K562 (cell line): ENCODE measurements at regions not wholly inside any gene's neighbourhood (a gene's known extent, or its start where the extent isn't known, plus 50 kb on each side); places are given as distances from the start of the nearest gene placed in this dataset.

Experiments
- ATAC-seq: fragments of 200-7000 bp; cut with Tn5 transposase; 3 replicates; pipeline ENCODE4 v1.9.1; 2020; ENCODE audit warnings: moderate library complexity
- BruUV-seq: library from RNA; stranded (reverse); fragments of 400-500 nt; replicated peaks from 2 replicates; lab custom pipeline; 2021; lab: Mats Ljungman, UMichigan
- CTCF ChIA-PET: fragments of 300-600 bp; formaldehyde crosslinking; extraction: SDS; loops from one replicate; lab custom pipeline; 2021; ENCODE audit warnings: low intra/inter-chr PET ratio; lab: Yijun Ruan, JAX
- POLR2A ChIA-PET: fragments of 300-600, 350-650 bp; sonication (Branson Sonifier 250); formaldehyde crosslinking; extraction: SDS; loops from one replicate; lab custom pipeline; 2021; ENCODE audit warnings: antibody characterized with exemption, inconsistent platforms; lab: Yijun Ruan, JAX
- DNase-seq, 4 experiments: peaks; one replicate each; pipeline versions ENCODE4 v3.0.0 to v3.0.0-alpha.2; 2011 to 2018; ENCODE audit warnings: low spot score in 3 of 4, mixed read lengths in 3 of 4; ENCODE audit errors: extremely low read depth in 1 of 4
- FAIRE-seq: peaks from 2 replicates; lab custom pipeline; 2011; peaks lifted over from hg19 to GRCh38; lab: Jason Lieb, UNC
- H2AFZ ChIP-seq: 2 replicates; pipeline ENCODE4 v1.6.0; 2011; ENCODE audit warnings: low read depth, low read length, control low read depth, inconsistent platforms
- H3K27ac ChIP-seq: fragments of 200-600 bp; 3 replicates; pipeline ENCODE4 v1.8.0; 2011; ENCODE audit warnings: low read depth, mild to moderate bottlenecking, control low read depth, inconsistent platforms, low read length, moderate library complexity, mixed read lengths; ENCODE audit errors: extremely low read depth
- H3K27me3 ChIP-seq, 2 experiments: fragments of 300-600 bp in 1 of 2; 2 replicates in 1 of 2; 3 replicates in 1 of 2; pipeline versions ENCODE4 v1.6.0 to v1.8.0; 2011; ENCODE audit warnings: inconsistent platforms in 2 of 2, low read length in 2 of 2, mild to moderate bottlenecking in 1 of 2, mixed read lengths in 1 of 2, moderate library complexity in 1 of 2; ENCODE audit not compliant: control insufficient read depth in 2 of 2, insufficient read depth in 2 of 2
- H3K36me3 ChIP-seq: fragments of 300-600 bp; 3 replicates; pipeline ENCODE4 v1.8.0; 2011; ENCODE audit warnings: mild to moderate bottlenecking, low read length, inconsistent platforms; ENCODE audit not compliant: control insufficient read depth, insufficient read depth
- H3K4me1 ChIP-seq, 2 experiments: fragments of 200-600 bp in 1 of 2; replicated peaks in 1 of 2; 2 replicates in 1 of 2; 3 replicates in 1 of 2; pipeline versions ENCODE4 v1.5.1 to v1.8.0; 2011; ENCODE audit warnings: inconsistent platforms in 2 of 2, low read length in 2 of 2, mild to moderate bottlenecking in 1 of 2, mixed read lengths in 1 of 2, moderate library complexity in 1 of 2; ENCODE audit not compliant: control insufficient read depth in 2 of 2, insufficient read depth in 2 of 2
- H3K4me2 ChIP-seq: 2 replicates; pipeline ENCODE4 v1.6.1; 2011; ENCODE audit warnings: low read length, control low read depth, inconsistent platforms, mixed read lengths; ENCODE audit not compliant: insufficient read depth
- H3K4me3 ChIP-seq: fragments of 200-600 bp; sonication (generic), shearing (Covaris generic); 2 replicates; pipeline ENCODE4 v1.5.1; 2016; ENCODE audit warnings: control low read depth, inconsistent platforms
- H3K79me2 ChIP-seq: fragments of 200-600 bp; 3 replicates; pipeline ENCODE4 v1.8.0; 2011; ENCODE audit warnings: low read length, inconsistent platforms; ENCODE audit not compliant: control insufficient read depth, insufficient read depth
- H3K9ac ChIP-seq, 2 experiments: 2 replicates each; pipeline versions ENCODE4 v1.6.0 to v1.6.1; 2011; ENCODE audit warnings: low read depth in 2 of 2, low read length in 2 of 2, control low read depth in 1 of 2, inconsistent platforms in 1 of 2, mild to moderate bottlenecking in 1 of 2, mixed read lengths in 1 of 2; ENCODE audit not compliant: insufficient read depth in 1 of 2
- H3K9me1 ChIP-seq: one replicate; pipeline ENCODE4 v1.6.0; 2011; ENCODE audit warnings: inconsistent platforms, mild to moderate bottlenecking, low read length, moderate library complexity; ENCODE audit not compliant: control insufficient read depth, insufficient read depth
- H3K9me3 ChIP-seq: replicated peaks from 2 replicates; pipeline ENCODE4 v1.5.1; 2011; ENCODE audit warnings: low read depth, low read length, inconsistent platforms; ENCODE audit not compliant: control insufficient read depth, insufficient read depth
- H4K20me1 ChIP-seq: replicated peaks from 2 replicates; pipeline ENCODE4 v1.6.1; 2011; ENCODE audit warnings: low read length, inconsistent platforms, mixed read lengths; ENCODE audit not compliant: control insufficient read depth, insufficient read depth
- CC2D1A ChIP-seq: fragments of 450-650 bp; IDR thresholded peaks from 2 replicates; pipeline ENCODE4 v1.6.1; 2017; ENCODE audit warnings: mild to moderate bottlenecking
- RBM25 ChIP-seq: fragments of 200-400 bp; formaldehyde crosslinking; IDR thresholded peaks from 2 replicates; pipeline ENCODE4 v1.6.1; 2018; ENCODE audit warnings: low read length, low read depth, moderate library complexity; ENCODE audit not compliant: severe bottlenecking
- RCOR1 ChIP-seq, 2 experiments: IDR thresholded peaks; 2 replicates each; pipeline ENCODE4 v1.6.1; 2012; ENCODE audit warnings: low read depth in 2 of 2, low read length in 2 of 2, borderline replicate concordance in 1 of 2, improper control_type of control experiment in 1 of 2
- ZFP36 ChIP-seq: fragments of 150-350 bp; IDR thresholded peaks from 2 replicates; pipeline ENCODE4 v1.6.1; 2018; ENCODE audit warnings: low read length, low read depth; ENCODE audit not compliant: partially characterized antibody
- in situ Hi-C: fragments of 300-500 bp; cut with MboI; formaldehyde crosslinking; loops from 4 replicates; pipeline ENCODE4 v1.15.0; 2018; ENCODE audit warnings: inconsistent platforms, mixed read lengths
- intact Hi-C: fragments of 100-400 bp; cut with micrococcal nuclease; formaldehyde crosslinking; loops from 2 replicates; pipeline ENCODE4 v1.14.2; 2022
- TF ChIP-seq, protein P1 (sequence below), 3 experiments: fragments of 200-800 bp in 1 of 3; sonication (Bioruptor generic) in 1 of 3; sonication (generic) in 1 of 3; formaldehyde crosslinking in 1 of 3; IDR thresholded peaks; 2 replicates each; pipeline versions ENCODE4 v1.6.1 to v1.8.0; 2016 to 2022; ENCODE audit warnings: mild to moderate bottlenecking in 2 of 3, missing compliant biosample characterization in 2 of 3, missing genetic modification characterization in 2 of 3, missing genetic modification reagents in 1 of 3
- TF ChIP-seq, protein P2 (sequence below), 2 experiments: IDR thresholded peaks in 1 of 2; conservative IDR thresholded peaks in 1 of 2; 2 replicates each; pipeline ENCODE4 v1.6.1; 2016; ENCODE audit warnings: low read depth in 2 of 2, mild to moderate bottlenecking in 1 of 2, missing compliant biosample characterization in 1 of 2, missing genetic modification characterization in 1 of 2, moderate library complexity in 1 of 2
- TF ChIP-seq, protein P3 (sequence below): fragments of 450-650 bp; IDR thresholded peaks from 2 replicates; pipeline ENCODE4 v1.6.1; 2016

DNA sequence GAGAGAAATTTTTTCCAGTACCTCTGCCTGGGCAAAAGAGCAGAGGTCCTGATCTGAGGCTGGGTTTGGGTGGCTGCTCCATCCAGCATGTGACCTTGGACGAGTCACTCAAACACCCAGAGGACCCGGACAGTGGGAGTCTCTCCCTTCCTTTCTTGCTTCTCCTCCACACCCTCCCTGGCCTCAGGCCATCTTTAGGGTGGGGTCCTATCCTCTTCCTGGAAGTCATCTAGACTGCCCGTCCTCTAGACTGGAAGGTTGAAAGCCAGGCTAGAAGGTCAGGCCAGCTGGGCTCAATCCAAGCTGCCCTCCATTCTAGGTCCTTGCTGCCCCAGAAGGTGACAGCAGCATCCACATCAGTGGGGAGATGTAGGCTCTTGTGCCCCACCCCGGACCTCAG, 599.5 kb downstream of the MATN1 start (continued):
- TF ChIP-seq, protein P1, sequence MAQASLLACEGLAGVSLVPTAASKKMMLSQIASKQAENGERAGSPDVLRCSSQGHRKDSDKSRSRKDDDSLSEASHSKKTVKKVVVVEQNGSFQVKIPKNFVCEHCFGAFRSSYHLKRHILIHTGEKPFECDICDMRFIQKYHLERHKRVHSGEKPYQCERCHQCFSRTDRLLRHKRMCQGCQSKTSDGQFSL (CRISPR knock-in tag; IDR thresholded peaks at IDR 0.05): no peak
- TF ChIP-seq, protein P1 (tag; IDR thresholded peaks at IDR 0.05): no peak
- 0 out of 4 replicates have a peak, but pooled peaks of 1 of the 2 experiments have one; percentile 30 for TF ChIP-seq RCOR1 (IDR thresholded peaks at IDR 0.05; ENCODE audit: borderline replicate concordance in 1 of 2, low read depth in 2 of 2, low read length in 2 of 2)
- TF ChIP-seq, all 486 proteins: peak for 6

DNA sequence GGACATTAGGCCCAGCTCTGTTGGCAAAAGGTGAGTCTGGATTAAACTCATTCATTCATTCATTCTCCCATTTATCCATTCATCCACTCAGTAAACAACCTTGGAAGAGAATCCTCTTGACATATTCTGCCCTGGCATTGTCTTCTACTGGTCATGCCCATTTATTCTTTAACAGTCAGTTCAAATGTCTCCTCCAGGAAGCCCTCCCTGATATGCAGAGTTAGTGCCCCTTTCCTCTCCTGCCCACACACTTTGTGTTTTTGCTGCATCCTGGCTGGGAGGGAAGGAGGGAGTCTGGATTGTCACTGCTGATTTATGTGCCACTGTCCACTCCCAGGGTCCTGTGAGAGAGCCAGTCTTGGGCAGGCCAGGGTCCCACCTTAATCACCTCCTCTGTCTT, 600.3 kb downstream of the MATN1 start:
- Histone ChIP-seq H4K20me1 (0 out of 2 replicates have a peak, but pooled peaks cover 2% of the 10 kb centered on the region), H3K9me1 (peaks cover 5% of the 10 kb centered on the region), H3K4me2 (no peak overlapping the region), H3K79me2 (no peaks in the 10 kb centered on the region), H3K4me3 (no peak overlapping the region), H3K9me3 (no peaks in the 10 kb centered on the region), H3K4me1 (peaks cover 12 to 28% of the 10 kb centered on the region in 2 experiments; a peak in 4 of 5 replicates), H3K27ac (no peak overlapping the region), H3K36me3 (no peaks in the 10 kb centered on the region), H3K27me3 (peaks cover 0 to 42% of the 10 kb centered on the region in 2 experiments; a peak in 3 of 5 replicates), H3K9ac (no peak overlapping the region), H2AFZ (no peak overlapping the region)
- CTCF ChIA-PET: no interaction called here
- POLR2A ChIA-PET: interaction anchor here (0.6 kb wide), 2 partner anchors 16 to 1214 kb away, joined by 3 read pairs; no protein-coding TSS in a partner anchor
- TF ChIP-seq CC2D1A (no peak), ZFP36 (peak; percentile 92), RBM25 (peak; percentile 38)
- TF ChIP-seq, protein P2, sequence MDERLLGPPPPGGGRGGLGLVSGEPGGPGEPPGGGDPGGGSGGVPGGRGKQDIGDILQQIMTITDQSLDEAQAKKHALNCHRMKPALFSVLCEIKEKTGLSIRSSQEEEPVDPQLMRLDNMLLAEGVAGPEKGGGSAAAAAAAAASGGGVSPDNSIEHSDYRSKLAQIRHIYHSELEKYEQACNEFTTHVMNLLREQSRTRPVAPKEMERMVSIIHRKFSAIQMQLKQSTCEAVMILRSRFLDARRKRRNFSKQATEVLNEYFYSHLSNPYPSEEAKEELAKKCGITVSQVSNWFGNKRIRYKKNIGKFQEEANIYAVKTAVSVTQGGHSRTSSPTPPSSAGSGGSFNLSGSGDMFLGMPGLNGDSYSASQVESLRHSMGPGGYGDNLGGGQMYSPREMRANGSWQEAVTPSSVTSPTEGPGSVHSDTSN (CRISPR knock-in tag; IDR thresholded peaks at IDR 0.05; ENCODE audit: low read depth): no peak
- TF ChIP-seq, protein P2 (tag; conservative IDR thresholded peaks at IDR 0.05; ENCODE audit: low read depth): peak; percentile 23; the same call in 1 of the 2 replicates
- TF ChIP-seq, protein P3, sequence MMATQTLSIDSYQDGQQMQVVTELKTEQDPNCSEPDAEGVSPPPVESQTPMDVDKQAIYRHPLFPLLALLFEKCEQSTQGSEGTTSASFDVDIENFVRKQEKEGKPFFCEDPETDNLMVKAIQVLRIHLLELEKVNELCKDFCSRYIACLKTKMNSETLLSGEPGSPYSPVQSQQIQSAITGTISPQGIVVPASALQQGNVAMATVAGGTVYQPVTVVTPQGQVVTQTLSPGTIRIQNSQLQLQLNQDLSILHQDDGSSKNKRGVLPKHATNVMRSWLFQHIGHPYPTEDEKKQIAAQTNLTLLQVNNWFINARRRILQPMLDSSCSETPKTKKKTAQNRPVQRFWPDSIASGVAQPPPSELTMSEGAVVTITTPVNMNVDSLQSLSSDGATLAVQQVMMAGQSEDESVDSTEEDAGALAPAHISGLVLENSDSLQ: 0 out of 2 replicates have a peak, but pooled peaks have one; percentile 10
- BruUV-seq: no TSS peak
- in situ Hi-C loops (loop anchor here (5.0 kb wide), 1 partner anchor 99 kb away; no protein-coding TSS in a partner anchor), intact Hi-C loops (no loop called here)
- ATAC-seq (no peak), DNase-seq (no peak), FAIRE-seq (no peak)
